D721Med (cell line): ENCODE measurements at regions not wholly inside any gene's neighbourhood (a gene's known extent, or its start where the extent isn't known, plus 50 kb on each side); places are given as distances from the start of the nearest gene placed in this dataset.
A peak's percentile ranks its signal among the peaks of the same experiment; 100 is the strongest.
"Not testable (repeated sequence)": the region's sequence is repeated elsewhere in the genome, so short reads cannot be mapped to it uniquely, and the experiment has no call there.

Experiments
- DNase-seq: peaks from one replicate; pipeline ENCODE4 v3.0.0; 2011; ENCODE audit warnings: low spot score; ENCODE audit not compliant: insufficient read length
- FAIRE-seq: peaks from 2 replicates; lab custom pipeline; 2011; peaks lifted over from hg19 to GRCh38; lab: Jason Lieb, UNC
- CTCF ChIP-seq: IDR thresholded peaks from 2 replicates; pipeline ENCODE4 v1.5.1; 2012; ENCODE audit warnings: mild to moderate bottlenecking, control low read depth; ENCODE audit not compliant: insufficient read depth; ENCODE audit errors: missing control alignments

DNA sequence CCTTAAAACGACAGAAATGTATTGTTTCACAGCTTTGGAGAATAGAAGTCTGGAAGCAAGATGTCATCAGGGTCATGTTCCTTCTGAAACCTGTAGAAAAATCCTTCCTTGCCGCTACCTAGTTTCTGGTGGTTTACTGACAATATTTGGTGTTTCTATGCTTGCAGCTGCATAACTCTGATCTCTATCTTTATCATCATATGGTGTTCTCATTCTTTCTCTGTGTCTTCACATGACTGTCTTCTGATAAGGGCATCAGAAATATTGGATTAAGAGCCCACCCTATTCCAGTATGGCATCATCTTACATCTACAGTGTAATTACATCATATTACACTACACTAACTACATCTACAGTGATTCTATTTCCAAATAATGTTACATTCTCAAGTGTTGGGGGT lies 148.0 kb downstream of the MANEA start:
- DNase-seq (no peak), FAIRE-seq (no peak)
- TF ChIP-seq CTCF: no peak

DNA sequence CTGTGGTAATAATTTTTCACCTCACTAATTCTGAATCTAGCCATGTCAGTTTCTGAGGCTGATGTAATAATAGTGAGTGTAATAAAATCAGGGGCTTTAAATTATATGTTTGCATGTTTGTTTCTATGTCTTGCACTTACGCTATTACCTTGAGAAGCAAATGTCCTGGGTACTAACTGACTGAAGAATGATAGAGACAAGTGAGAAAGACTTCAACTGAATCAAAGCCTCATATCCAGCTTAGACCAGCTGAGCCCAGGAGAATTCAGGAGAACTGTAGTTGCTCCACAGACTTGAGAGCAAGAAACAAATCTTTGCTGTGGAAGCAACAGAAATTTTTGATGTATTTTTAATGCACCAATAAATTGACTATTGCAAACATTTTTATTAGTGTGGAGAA lies 162.8 kb downstream of the MANEA start:
- TF ChIP-seq CTCF: no peak
- FAIRE-seq (no peak), DNase-seq (no peak)

- FAIRE-seq (no peak), DNase-seq (no peak)
- no peak for TF ChIP-seq CTCF
Measured at GRCh38 chr6:95741045-95741444, 163.7 kb downstream of the MANEA start.

- FAIRE-seq: peak; percentile 21
- no peak for TF ChIP-seq CTCF
- DNase-seq: no peak
Measured at GRCh38 chr6:95742767-95743289, 165.5 kb downstream of the MANEA start.

- no peak for DNase-seq
- no peak for TF ChIP-seq CTCF
- FAIRE-seq: no peak
Measured at GRCh38 chr6:95743591-95743990, 166.3 kb downstream of the MANEA start.

DNA sequence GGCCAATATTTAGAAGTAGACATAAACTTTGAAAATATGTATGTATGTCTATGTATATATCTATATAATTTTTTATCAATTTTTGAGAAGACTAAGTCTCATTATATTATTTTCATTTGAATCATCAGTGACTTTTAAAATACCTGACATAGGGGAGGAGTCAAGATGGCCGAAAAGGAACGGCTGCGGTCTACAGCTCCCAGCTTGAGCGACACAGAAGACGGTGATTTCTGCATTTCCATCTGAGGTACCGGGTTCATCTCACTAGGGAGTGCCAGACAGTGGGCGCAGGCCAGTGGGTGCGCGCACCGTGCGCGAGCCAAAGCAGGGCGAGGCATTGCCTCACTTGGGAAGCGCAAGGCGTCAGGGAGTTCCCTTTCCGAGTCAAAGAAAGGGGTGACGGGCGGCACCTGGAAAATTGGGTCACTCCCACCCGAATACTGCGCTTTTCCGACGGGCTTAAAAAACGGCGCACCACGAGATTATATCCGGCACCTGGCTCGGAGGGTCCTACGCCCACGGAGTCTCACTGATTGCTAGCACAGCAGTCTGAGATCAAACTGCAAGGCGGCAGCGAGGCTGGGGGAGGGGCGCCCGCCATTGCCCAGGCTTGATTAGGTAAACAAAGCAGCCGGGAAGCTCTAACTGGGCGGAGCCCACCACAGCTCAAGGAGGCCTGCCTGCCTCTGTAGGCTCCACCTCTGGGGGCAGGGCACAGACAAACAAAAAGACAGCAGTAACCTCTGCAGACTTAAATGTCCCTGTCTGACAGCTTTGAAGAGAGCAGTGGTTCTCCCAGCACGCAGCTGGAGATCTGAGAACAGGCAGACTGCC lies 181.1 kb downstream of the MANEA start:
- not testable (repeated sequence) for FAIRE-seq, DNase-seq

- FAIRE-seq (peak; percentile 51), DNase-seq (no peak)
- TF ChIP-seq CTCF: no peak
Measured at GRCh38 chr6:95767897-95768463, 190.6 kb downstream of the MANEA start.
